ENCODE measurements at regions not wholly inside any gene's neighbourhood (a gene's known extent, or its start where the extent isn't known, plus 50 kb on each side); places are given as distances from the start of the nearest gene placed in this dataset.
"Not testable (repeated sequence)": the region's sequence is repeated elsewhere in the genome, so short reads cannot be mapped to it uniquely, and the experiment has no call there.

DNA sequence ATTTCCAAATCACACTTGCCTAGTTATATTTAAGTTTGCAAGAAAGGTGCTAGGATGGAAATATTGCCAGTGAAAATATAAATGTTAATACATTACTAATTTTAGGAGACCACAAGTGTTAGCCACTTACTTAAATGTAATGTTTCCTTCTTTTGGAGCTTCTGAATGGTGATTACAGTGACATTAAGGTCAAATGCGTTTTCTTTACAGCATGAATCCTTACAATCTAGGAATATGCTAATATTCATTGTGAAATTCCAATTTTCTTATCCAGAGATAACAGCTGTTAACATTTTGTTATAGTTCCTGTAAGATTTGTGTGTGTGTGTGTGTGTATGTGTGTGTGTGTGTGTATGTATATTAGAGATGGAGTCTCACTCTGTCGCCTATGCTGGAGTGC, 70.2 kb upstream of the NUDT6 start:
- WGBS, 5 donors, result 84 to 99% (median 89%) methylated on average over 2 of the region's 2 CpGs
- no peaks in the 10 kb centered on the region for H3K27me3 ChIP-seq (replicated peaks in 1 of 7)
- TF ChIP-seq POLR2AphosphoS5 (IDR thresholded peaks at IDR 0.05) (no peak), POLR2A (IDR thresholded peaks at IDR 0.05) (no peak)
- peaks cover 2 to 25% (median 21%) of the 10 kb centered on the region in 8 donors for H3K9me3 ChIP-seq
- H3K36me3 ChIP-seq, result peaks cover 0 to 46% (median 12%) of the 10 kb centered on the region in 6 donors
- no peak overlapping the region for H3K4me3 ChIP-seq
- intact Hi-C loops (cut with DNase I; ENCODE audit: low total_unique reads), result no loop called here
- DNase-seq, result no peak
- H3K4me1 ChIP-seq, result no peaks in the 10 kb centered on the region
- H3K27ac ChIP-seq, result no peak overlapping the region

DNA sequence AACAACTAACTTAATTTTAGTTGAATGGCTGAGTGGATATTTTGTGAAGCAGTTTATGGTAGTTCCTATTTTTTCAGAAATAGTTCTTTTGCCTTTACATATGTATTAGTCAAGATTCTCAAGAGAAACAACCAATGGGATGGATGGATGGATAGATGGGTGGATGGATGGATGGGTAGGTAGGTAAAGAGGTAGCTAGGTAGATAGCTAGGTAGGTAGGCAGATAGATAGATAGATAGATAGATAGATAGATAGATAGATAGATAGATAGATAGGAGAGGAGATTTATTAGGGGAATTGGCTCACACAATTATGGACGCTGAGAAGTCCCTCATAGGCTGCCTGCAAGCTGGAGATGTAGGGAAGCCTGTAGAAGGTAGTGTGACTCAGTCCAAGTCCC, 74.0 kb upstream of the NUDT6 start:
- H3K4me3 ChIP-seq, result no peak overlapping the region
- 89 to 100% (median 96%) methylated on average over 1 of the region's 1 CpG for WGBS, 5 donors
- H3K36me3 ChIP-seq, result peaks cover 0 to 9% (median 0%) of the 10 kb centered on the region in 6 donors
- intact Hi-C loops (cut with DNase I; ENCODE audit: low total_unique reads), result no loop called here
- peaks cover 0 to 9% (median 2%) of the 10 kb centered on the region in 8 donors for H3K9me3 ChIP-seq
- H3K4me1 ChIP-seq, result no peaks in the 10 kb centered on the region
- no peak for TF ChIP-seq POLR2AphosphoS5 (IDR thresholded peaks at IDR 0.05)
- TF ChIP-seq POLR2A (IDR thresholded peaks at IDR 0.05), result no peak
- TF ChIP-seq, protein P1, sequence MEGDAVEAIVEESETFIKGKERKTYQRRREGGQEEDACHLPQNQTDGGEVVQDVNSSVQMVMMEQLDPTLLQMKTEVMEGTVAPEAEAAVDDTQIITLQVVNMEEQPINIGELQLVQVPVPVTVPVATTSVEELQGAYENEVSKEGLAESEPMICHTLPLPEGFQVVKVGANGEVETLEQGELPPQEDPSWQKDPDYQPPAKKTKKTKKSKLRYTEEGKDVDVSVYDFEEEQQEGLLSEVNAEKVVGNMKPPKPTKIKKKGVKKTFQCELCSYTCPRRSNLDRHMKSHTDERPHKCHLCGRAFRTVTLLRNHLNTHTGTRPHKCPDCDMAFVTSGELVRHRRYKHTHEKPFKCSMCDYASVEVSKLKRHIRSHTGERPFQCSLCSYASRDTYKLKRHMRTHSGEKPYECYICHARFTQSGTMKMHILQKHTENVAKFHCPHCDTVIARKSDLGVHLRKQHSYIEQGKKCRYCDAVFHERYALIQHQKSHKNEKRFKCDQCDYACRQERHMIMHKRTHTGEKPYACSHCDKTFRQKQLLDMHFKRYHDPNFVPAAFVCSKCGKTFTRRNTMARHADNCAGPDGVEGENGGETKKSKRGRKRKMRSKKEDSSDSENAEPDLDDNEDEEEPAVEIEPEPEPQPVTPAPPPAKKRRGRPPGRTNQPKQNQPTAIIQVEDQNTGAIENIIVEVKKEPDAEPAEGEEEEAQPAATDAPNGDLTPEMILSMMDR (IDR thresholded peaks at IDR 0.05 in 8 of 11, conservative IDR thresholded peaks at IDR 0.05 in 3 of 11), result no peak
- no peak overlapping the region for H3K27ac ChIP-seq
- no peak for DNase-seq
- H3K27me3 ChIP-seq (replicated peaks in 1 of 7), result no peaks in the 10 kb centered on the region

GRCh38 chr4:122997463-122998101, 75.2 kb upstream of the NUDT6 start:
- 76 to 94% (median 84%) methylated on average over 2 of the region's 2 CpGs for WGBS, 5 donors
- DNase-seq, result no peak
- Histone ChIP-seq H3K4me3 (no peak overlapping the region), H3K36me3 (peaks cover 0 to 6% (median 0%) of the 10 kb centered on the region in 6 donors), H3K4me1 (no peaks in the 10 kb centered on the region), H3K9me3 (peaks cover 0 to 9% (median 2%) of the 10 kb centered on the region in 8 donors), H3K27ac (no peak overlapping the region), H3K27me3 (replicated peaks in 1 of 7) (no peaks in the 10 kb centered on the region)
- TF ChIP-seq, protein P1 (IDR thresholded peaks at IDR 0.05 in 8 of 11, conservative IDR thresholded peaks at IDR 0.05 in 3 of 11), result no peak
- no peak for TF ChIP-seq POLR2A (IDR thresholded peaks at IDR 0.05)
- TF ChIP-seq POLR2AphosphoS5 (IDR thresholded peaks at IDR 0.05), result no peak
- intact Hi-C loops (cut with DNase I; ENCODE audit: low total_unique reads), result no loop called here

GRCh38 chr4:123004079-123004478, 81.7 kb upstream of the NUDT6 start:
- peaks cover 0 to 15% (median 6%) of the 10 kb centered on the region in 8 donors for H3K9me3 ChIP-seq
- intact Hi-C loops (cut with DNase I; ENCODE audit: low total_unique reads); DNase-seq; H3K4me3 ChIP-seq; H3K27ac ChIP-seq; H3K4me1 ChIP-seq; H3K27me3 ChIP-seq (replicated peaks in 1 of 7): not testable (repeated sequence)
- H3K36me3 ChIP-seq, result peaks cover 0 to 26% (median 1%) of the 10 kb centered on the region in 6 donors
- 93 to 99% (median 94%) methylated on average over 17 of the region's 17 CpGs for WGBS, 5 donors

- H3K27me3 ChIP-seq (replicated peaks in 1 of 7); H3K27ac ChIP-seq; H3K4me3 ChIP-seq; intact Hi-C loops (cut with DNase I; ENCODE audit: low total_unique reads); DNase-seq; H3K4me1 ChIP-seq: not testable (repeated sequence)
- 63 to 82% (median 64%) methylated on average over 3 of the region's 3 CpGs for WGBS, 5 donors
- Histone ChIP-seq H3K9me3 (peaks cover 0 to 15% (median 6%) of the 10 kb centered on the region in 8 donors), H3K36me3 (peaks cover 0 to 28% (median 1%) of the 10 kb centered on the region in 6 donors)
These were observed 82.7 kb upstream of the NUDT6 start for GRCh38 chr4:123005126-123005525.

All from spleen (tissue), 11 donors.